Gastroesophageal sphincter (tissue), 3 donors: ENCODE measurements at regions not wholly inside any gene's neighbourhood (a gene's known extent, or its start where the extent isn't known, plus 50 kb on each side); places are given as distances from the start of the nearest gene placed in this dataset.

Source experiments
- CTCF ChIP-seq, 4 experiments: fragments of 200-600 bp in 2 of 4; fragments of 450-650 bp in 2 of 4; sonication (generic) in 1 of 4; IDR thresholded peaks; one replicate each; pipeline ENCODE4 v1.5.1; 2017 to 2019; ENCODE audit warnings: antibody characterized with exemption in 4 of 4, mild to moderate bottlenecking in 2 of 4, moderate library complexity in 2 of 4
- POLR2A ChIP-seq, 2 donors: fragments of 450-650 bp; IDR thresholded peaks; one replicate each; pipeline ENCODE4 v1.6.1; 2017; ENCODE audit warnings: antibody characterized with exemption in 2 of 2, mild to moderate bottlenecking in 2 of 2, moderate library complexity in 1 of 2

- TF ChIP-seq POLR2A (IDR thresholded peaks at IDR 0.05) (no peak), CTCF (IDR thresholded peaks at IDR 0.05) (no peak)
Measured at GRCh38 chr5:60519372-60519771, 180.6 kb downstream of the DEPDC1B start.
